ENCODE measurements at regions not wholly inside any gene's neighbourhood (a gene's known extent, or its start where the extent isn't known, plus 50 kb on each side); places are given as distances from the start of the nearest gene placed in this dataset.

DNA sequence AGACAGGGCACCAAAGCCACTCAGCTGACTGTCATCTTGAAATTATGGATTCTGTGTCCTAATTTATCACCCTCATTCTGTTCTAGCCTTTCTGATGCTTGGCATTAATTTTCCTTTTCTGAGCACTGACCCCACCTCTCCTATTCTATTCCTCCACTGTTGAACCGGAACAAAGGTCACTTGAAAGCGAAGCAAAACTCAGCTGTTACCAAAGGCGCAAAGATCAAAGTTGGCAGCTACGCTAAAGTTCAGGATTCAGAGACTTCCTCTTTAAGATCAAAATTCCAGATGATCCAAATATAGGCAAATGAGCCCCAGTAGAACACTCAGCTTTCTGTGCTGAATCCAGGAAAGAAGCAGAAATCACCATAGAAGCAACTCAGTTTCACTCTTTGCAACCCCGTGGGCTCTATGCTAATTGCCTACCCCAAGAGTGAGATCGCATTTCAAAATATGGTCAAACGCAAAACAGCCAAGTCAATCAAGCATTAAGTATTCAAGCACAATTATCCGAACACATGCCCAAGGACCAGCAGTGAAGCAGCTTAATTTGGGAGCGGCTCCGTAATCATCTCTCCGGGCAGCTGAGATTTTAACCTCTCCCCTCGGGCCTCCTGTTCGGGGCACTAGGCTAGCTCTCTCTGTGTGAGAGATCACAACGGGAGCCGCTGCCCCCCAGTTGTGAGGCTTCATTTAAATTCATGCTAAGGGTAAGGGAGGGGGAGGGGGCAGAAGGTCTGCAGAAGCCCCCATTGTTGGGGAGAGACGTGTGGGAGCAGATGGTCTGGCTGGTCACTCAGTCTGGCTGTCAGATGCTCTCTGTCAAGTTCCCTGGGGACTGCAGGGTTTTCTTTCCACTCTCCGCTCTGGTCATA is 288.6 kb downstream of the ELAVL2 start:
- intact Hi-C loops (cut with DNase I): no loop called here
- Histone ChIP-seq H3K27ac (no peak overlapping the region), H3K4me3 (peak overlapping the region in 2 of 4 donors; percentile 4 to 45), H3K9me3 (no peaks in the 10 kb centered on the region), H3K27me3 (peaks cover 0 to 3% (median 0%) of the 10 kb centered on the region in 4 donors), H3K36me3 (no peaks in the 10 kb centered on the region), H3K4me1 (no peaks in the 10 kb centered on the region)
- WGBS, 2 donors: 50 to 57% methylated on average over 8 to 12 of the region's 17 CpGs
- TF ChIP-seq, protein P1, sequence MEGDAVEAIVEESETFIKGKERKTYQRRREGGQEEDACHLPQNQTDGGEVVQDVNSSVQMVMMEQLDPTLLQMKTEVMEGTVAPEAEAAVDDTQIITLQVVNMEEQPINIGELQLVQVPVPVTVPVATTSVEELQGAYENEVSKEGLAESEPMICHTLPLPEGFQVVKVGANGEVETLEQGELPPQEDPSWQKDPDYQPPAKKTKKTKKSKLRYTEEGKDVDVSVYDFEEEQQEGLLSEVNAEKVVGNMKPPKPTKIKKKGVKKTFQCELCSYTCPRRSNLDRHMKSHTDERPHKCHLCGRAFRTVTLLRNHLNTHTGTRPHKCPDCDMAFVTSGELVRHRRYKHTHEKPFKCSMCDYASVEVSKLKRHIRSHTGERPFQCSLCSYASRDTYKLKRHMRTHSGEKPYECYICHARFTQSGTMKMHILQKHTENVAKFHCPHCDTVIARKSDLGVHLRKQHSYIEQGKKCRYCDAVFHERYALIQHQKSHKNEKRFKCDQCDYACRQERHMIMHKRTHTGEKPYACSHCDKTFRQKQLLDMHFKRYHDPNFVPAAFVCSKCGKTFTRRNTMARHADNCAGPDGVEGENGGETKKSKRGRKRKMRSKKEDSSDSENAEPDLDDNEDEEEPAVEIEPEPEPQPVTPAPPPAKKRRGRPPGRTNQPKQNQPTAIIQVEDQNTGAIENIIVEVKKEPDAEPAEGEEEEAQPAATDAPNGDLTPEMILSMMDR (IDR thresholded peaks at IDR 0.05): no peak
- TF ChIP-seq POLR2A (IDR thresholded peaks at IDR 0.05): no peak
- no peak for DNase-seq

DNA sequence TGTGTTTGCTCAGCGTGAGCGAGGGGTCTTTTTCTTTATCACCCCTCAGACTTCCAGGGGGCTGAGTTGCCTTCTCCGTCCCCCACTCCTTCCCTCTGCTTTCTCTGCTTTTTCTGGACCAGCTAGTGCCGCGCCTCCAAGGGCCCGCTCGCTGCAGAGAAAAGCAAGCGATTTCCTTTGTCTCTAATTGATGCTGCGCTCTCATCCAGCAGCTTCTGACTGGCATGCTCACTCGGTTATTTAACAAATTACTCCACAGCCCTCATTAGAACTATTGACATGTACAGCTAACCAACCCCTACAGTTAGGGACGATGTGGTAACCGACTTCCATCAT is 288.0 kb downstream of the ELAVL2 start:
- intact Hi-C loops (cut with DNase I): no loop called here
- H3K36me3 ChIP-seq: no peaks in the 10 kb centered on the region
- peak overlapping the region in 2 of 4 donors; percentile 4 to 45 for H3K4me3 ChIP-seq
- no peak overlapping the region for H3K27ac ChIP-seq
- no peaks in the 10 kb centered on the region for H3K9me3 ChIP-seq
- H3K27me3 ChIP-seq: peaks cover 0 to 3% (median 0%) of the 10 kb centered on the region in 4 donors
- WGBS, 2 donors: 56 to 58% methylated on average over 12 of the region's 12 CpGs
- no peak for DNase-seq
- TF ChIP-seq POLR2A (IDR thresholded peaks at IDR 0.05): no peak
- TF ChIP-seq, protein P1 (IDR thresholded peaks at IDR 0.05): no peak
- no peaks in the 10 kb centered on the region for H3K4me1 ChIP-seq

GRCh38 chr9:23538461-23539003 is 287.5 kb downstream of the ELAVL2 start:
- intact Hi-C loops (cut with DNase I): no loop called here
- Histone ChIP-seq H3K4me1 (no peaks in the 10 kb centered on the region), H3K9me3 (no peaks in the 10 kb centered on the region), H3K36me3 (no peaks in the 10 kb centered on the region), H3K4me3 (no peak overlapping the region), H3K27me3 (peaks cover 0 to 3% (median 0%) of the 10 kb centered on the region in 4 donors), H3K27ac (no peak overlapping the region)
- DNase-seq: no peak
- TF ChIP-seq, protein P1 (IDR thresholded peaks at IDR 0.05): no peak
- TF ChIP-seq POLR2A (IDR thresholded peaks at IDR 0.05): no peak
- 54 to 56% methylated on average over 4 of the region's 4 CpGs for WGBS, 2 donors

- H3K4me1 ChIP-seq: no peaks in the 10 kb centered on the region
- whole genome bisulfite sequencing, 2 donors: 64 to 69% methylated on average over 1 of the region's 1 CpG
Measured at GRCh38 chr9:23539311-23539710, 286.7 kb downstream of the ELAVL2 start.

GRCh38 chr9:23541976-23542375 is 284.1 kb downstream of the ELAVL2 start:
- TF ChIP-seq, protein P1 (IDR thresholded peaks at IDR 0.05): no peak
- no peak for TF ChIP-seq POLR2A (IDR thresholded peaks at IDR 0.05)
- Histone ChIP-seq H3K4me3 (no peak overlapping the region), H3K4me1 (no peaks in the 10 kb centered on the region), H3K36me3 (no peaks in the 10 kb centered on the region), H3K27me3 (peaks cover 0 to 3% (median 0%) of the 10 kb centered on the region in 4 donors), H3K27ac (no peak overlapping the region), H3K9me3 (no peaks in the 10 kb centered on the region)
- 65 to 66% methylated on average over 2 of the region's 2 CpGs for WGBS, 2 donors
- intact Hi-C loops (cut with DNase I): no loop called here
- DNase-seq: no peak

More at GRCh38 chr9:23539311-23539710, 286.7 kb downstream of the ELAVL2 start:
- Histone ChIP-seq H3K27me3 (peaks cover 0 to 3% (median 0%) of the 10 kb centered on the region in 4 donors), H3K9me3 (no peaks in the 10 kb centered on the region), H3K27ac (no peak overlapping the region), H3K36me3 (no peaks in the 10 kb centered on the region), H3K4me3 (no peak overlapping the region)
- intact Hi-C loops (cut with DNase I): no loop called here
- no peak for DNase-seq
- TF ChIP-seq, protein P1 (IDR thresholded peaks at IDR 0.05): no peak
- no peak for TF ChIP-seq POLR2A (IDR thresholded peaks at IDR 0.05)
